Ishikawa (cell line): ENCODE measurements at regions not wholly inside any gene's neighbourhood (a gene's known extent, or its start where the extent isn't known, plus 50 kb on each side); places are given as distances from the start of the nearest gene placed in this dataset.

Experiments used
- CREB1 ChIP-seq: IDR thresholded peaks from 2 replicates; pipeline ENCODE4 v1.6.1; 2012; ENCODE audit warnings: low read depth
- EGR1 ChIP-seq: IDR thresholded peaks from 2 replicates; pipeline ENCODE4 v1.6.1; 2012
- EP300 ChIP-seq: IDR thresholded peaks from 2 replicates; pipeline ENCODE4 v1.6.1; 2012; ENCODE audit warnings: borderline replicate concordance
- FOXM1 ChIP-seq: IDR thresholded peaks from 2 replicates; pipeline ENCODE4 v1.6.1; 2012; ENCODE audit warnings: low read depth, borderline replicate concordance
- MAX ChIP-seq: IDR thresholded peaks from 2 replicates; pipeline ENCODE4 v1.6.1; 2012
- NFIC ChIP-seq: IDR thresholded peaks from 2 replicates; pipeline ENCODE4 v1.6.1; 2012
- RAD21 ChIP-seq: IDR thresholded peaks from 2 replicates; pipeline ENCODE4 v1.6.1; 2012; ENCODE audit warnings: low read depth
- REST ChIP-seq: IDR thresholded peaks from 2 replicates; pipeline ENCODE4 v1.6.1; 2012; ENCODE audit warnings: low read depth, mild to moderate bottlenecking
- TAF1 ChIP-seq: IDR thresholded peaks from 2 replicates; pipeline ENCODE4 v1.6.1; 2012; ENCODE audit warnings: low read depth, mild to moderate bottlenecking
- USF1 ChIP-seq: IDR thresholded peaks from 2 replicates; pipeline ENCODE4 v1.6.1; 2012
- YY1 ChIP-seq: IDR thresholded peaks from 2 replicates; pipeline ENCODE4 v1.6.1; 2012; ENCODE audit warnings: low read depth
- ZBTB7A ChIP-seq: IDR thresholded peaks from 2 replicates; pipeline ENCODE4 v1.6.1; 2012; ENCODE audit warnings: low read depth

- TF ChIP-seq TAF1 (no peak), EGR1 (no peak), USF1 (no peak), EP300 (no peak), FOXM1 (no peak), MAX (no peak), NFIC (no peak), YY1 (no peak), RAD21 (no peak), REST (no peak), CREB1 (no peak), ZBTB7A (no peak)
Measured at GRCh38 chr1:166544036-166544435, 295.2 kb upstream of the POGK start.
